Upper lobe of left lung (tissue), 6 donors: ENCODE measurements at regions not wholly inside any gene's neighbourhood (a gene's known extent, or its start where the extent isn't known, plus 50 kb on each side); places are given as distances from the start of the nearest gene placed in this dataset.
A peak's percentile ranks its signal among the peaks of the same experiment; 100 is the strongest.
"Not testable (repeated sequence)": the region's sequence is repeated elsewhere in the genome, so short reads cannot be mapped to it uniquely, and the experiment has no call there.

Experiments used
- ATAC-seq, 2 donors: fragments of 200-7000 bp; cut with Tn5 transposase; one replicate each; pipeline ENCODE4 v1.9.1; 2022; ENCODE audit warnings: mild to moderate bottlenecking in 2 of 2, moderate library complexity in 2 of 2; ENCODE audit not compliant: low FRiP score in 2 of 2
- DNase-seq, 2 donors: peaks; one replicate each; pipeline ENCODE4 v3.0.0-alpha.2; 2019 to 2020
- H3K27ac ChIP-seq, 4 donors: fragments of 200-600 bp; sonication (generic); one replicate each; pipeline ENCODE4 v1.5.1; 2016 to 2019
- H3K27me3 ChIP-seq, 4 donors: fragments of 200-600 bp; sonication (generic); one replicate each; pipeline ENCODE4 v1.5.1; 2017 to 2019
- H3K36me3 ChIP-seq, 4 donors: fragments of 200-600 bp; sonication (generic); one replicate each; pipeline ENCODE4 v1.5.1; 2016 to 2019
- H3K4me1 ChIP-seq, 4 donors: fragments of 200-600 bp; sonication (generic); one replicate each; pipeline ENCODE4 v1.5.1; 2018 to 2019
- H3K4me3 ChIP-seq, 4 donors: fragments of 200-600 bp; sonication (generic); one replicate each; pipeline ENCODE4 v1.5.1; 2017 to 2019; ENCODE audit warnings: mild to moderate bottlenecking in 2 of 4, moderate library complexity in 1 of 4
- H3K9me3 ChIP-seq, 4 donors: fragments of 200-600 bp; sonication (generic); one replicate each; pipeline ENCODE4 v1.5.1; 2018 to 2019
- EP300 ChIP-seq, 4 donors: sonication (generic); formaldehyde crosslinking; IDR thresholded peaks; one replicate each; pipeline ENCODE4 v1.5.1; 2017; ENCODE audit warnings: antibody characterized with exemption in 4 of 4, control low read depth in 2 of 4
- POLR2A ChIP-seq, 4 donors: fragments of 450-650 bp; IDR thresholded peaks; one replicate each; pipeline ENCODE4 v1.5.1; 2016 to 2017; ENCODE audit warnings: antibody characterized with exemption in 4 of 4, mild to moderate bottlenecking in 2 of 4
- POLR2AphosphoS5 ChIP-seq, 2 donors: sonication (generic); formaldehyde crosslinking; IDR thresholded peaks; one replicate each; pipeline ENCODE4 v1.5.1; 2017; ENCODE audit warnings: antibody characterized with exemption in 2 of 2
- WGBS, 2 donors: methylation state at CpG; one replicate each; pipeline ENCODE4 v1.1.5; 2017 to 2018; 5-methylcytosine and 5-hydroxymethylcytosine counted together
- TF ChIP-seq, protein P1 (sequence below), 6 experiments: fragments of 450-650 bp in 4 of 6; fragments of 200-600 bp in 2 of 6; sonication (generic) in 2 of 6; IDR thresholded peaks; one replicate each; pipeline ENCODE4 v1.5.1; 2016 to 2019; ENCODE audit warnings: antibody characterized with exemption in 6 of 6
- donor health status: DM: no; HTN: no; CAD: no; lungs with moderate emphysema.
- donor health status: DM: no; HTN: yes; CAD: no; lungs with severe emphysema.

- TF ChIP-seq POLR2A (IDR thresholded peaks at IDR 0.05) = no peak
- no peak for TF ChIP-seq EP300 (IDR thresholded peaks at IDR 0.05)
- TF ChIP-seq, protein P1, sequence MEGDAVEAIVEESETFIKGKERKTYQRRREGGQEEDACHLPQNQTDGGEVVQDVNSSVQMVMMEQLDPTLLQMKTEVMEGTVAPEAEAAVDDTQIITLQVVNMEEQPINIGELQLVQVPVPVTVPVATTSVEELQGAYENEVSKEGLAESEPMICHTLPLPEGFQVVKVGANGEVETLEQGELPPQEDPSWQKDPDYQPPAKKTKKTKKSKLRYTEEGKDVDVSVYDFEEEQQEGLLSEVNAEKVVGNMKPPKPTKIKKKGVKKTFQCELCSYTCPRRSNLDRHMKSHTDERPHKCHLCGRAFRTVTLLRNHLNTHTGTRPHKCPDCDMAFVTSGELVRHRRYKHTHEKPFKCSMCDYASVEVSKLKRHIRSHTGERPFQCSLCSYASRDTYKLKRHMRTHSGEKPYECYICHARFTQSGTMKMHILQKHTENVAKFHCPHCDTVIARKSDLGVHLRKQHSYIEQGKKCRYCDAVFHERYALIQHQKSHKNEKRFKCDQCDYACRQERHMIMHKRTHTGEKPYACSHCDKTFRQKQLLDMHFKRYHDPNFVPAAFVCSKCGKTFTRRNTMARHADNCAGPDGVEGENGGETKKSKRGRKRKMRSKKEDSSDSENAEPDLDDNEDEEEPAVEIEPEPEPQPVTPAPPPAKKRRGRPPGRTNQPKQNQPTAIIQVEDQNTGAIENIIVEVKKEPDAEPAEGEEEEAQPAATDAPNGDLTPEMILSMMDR (IDR thresholded peaks at IDR 0.05) = no peak
- no peak for TF ChIP-seq POLR2AphosphoS5 (IDR thresholded peaks at IDR 0.05)
- DNase-seq (no peak), ATAC-seq (no peak)
- H3K36me3 ChIP-seq = no peaks in the 10 kb centered on the region
- H3K4me3 ChIP-seq = no peak overlapping the region
- no peaks in the 10 kb centered on the region for H3K27me3 ChIP-seq
- 72 to 77% methylated on average over 8 of the region's 8 CpGs for WGBS, 2 donors
- no peaks in the 10 kb centered on the region for H3K9me3 ChIP-seq
- peaks cover 17 to 38% (median 26%) of the 10 kb centered on the region in 4 donors for H3K4me1 ChIP-seq
- peak overlapping the region in 1 of 4 donors; percentile 80 for H3K27ac ChIP-seq
These were observed 254.0 kb upstream of the TBL1XR1 start for GRCh38 chr3:177451301-177451750.

DNA sequence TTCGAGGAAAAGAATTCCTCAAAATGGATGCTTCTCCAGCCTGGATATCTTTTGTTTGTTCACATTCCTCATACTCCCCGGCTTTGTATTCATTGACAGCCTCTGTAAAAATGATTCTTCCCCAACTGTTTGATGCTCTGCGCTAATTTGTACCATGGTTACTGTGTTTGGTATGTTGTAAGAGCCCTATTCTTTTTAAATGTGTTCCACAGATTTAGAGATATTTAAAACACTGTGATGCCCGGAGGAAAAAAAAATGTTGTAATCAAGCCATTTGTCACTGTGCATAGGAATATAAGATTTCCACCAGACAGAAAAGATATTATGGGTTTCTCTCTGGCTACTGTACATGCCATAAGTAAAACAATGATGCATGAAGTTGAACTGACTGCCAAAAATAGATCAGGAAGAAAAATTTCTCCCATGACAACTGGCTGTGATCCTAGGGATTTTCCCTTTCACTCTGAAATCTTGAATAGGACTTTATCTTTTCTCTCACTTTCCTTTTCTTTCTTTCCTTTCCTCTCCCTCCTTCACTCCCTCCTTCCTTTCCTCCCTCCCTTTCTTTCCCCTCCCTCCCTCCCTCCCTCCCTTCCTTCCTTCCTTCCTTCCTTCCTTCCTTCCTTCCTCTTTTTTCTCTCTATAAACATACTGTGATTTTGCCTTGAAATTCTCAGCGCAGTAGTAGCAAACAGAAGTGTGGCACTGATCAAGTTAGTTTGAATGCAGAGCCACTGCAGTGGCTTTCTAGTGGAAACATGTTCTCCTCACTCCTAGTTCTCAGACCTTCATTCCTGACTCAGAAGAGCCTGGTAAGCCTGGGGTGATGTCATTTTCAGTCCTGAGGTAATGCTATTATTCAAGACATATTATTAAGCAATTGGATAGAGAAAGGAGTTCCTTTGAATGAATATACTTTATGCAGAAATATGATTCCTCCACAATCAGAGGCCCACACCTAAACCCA is 254.9 kb upstream of the TBL1XR1 start:
- Histone ChIP-seq H3K4me1 (peaks cover 14 to 36% (median 26%) of the 10 kb centered on the region in 4 donors), H3K9me3 (no peaks in the 10 kb centered on the region), H3K4me3 (no peak overlapping the region), H3K27ac (peak overlapping the region in 2 of 4 donors; percentile 24 to 48), H3K36me3 (no peaks in the 10 kb centered on the region), H3K27me3 (no peaks in the 10 kb centered on the region)
- WGBS, 2 donors = 46 to 53% methylated on average over 5 of the region's 5 CpGs
- peak in 1 of 2 donors; percentile 87 for ATAC-seq
- peak in 1 of 2 donors; percentile 39 for DNase-seq
- TF ChIP-seq EP300 (IDR thresholded peaks at IDR 0.05) = no peak
- no peak for TF ChIP-seq POLR2AphosphoS5 (IDR thresholded peaks at IDR 0.05)
- TF ChIP-seq POLR2A (IDR thresholded peaks at IDR 0.05) = no peak
- TF ChIP-seq, protein P1 (IDR thresholded peaks at IDR 0.05) = no peak

DNA sequence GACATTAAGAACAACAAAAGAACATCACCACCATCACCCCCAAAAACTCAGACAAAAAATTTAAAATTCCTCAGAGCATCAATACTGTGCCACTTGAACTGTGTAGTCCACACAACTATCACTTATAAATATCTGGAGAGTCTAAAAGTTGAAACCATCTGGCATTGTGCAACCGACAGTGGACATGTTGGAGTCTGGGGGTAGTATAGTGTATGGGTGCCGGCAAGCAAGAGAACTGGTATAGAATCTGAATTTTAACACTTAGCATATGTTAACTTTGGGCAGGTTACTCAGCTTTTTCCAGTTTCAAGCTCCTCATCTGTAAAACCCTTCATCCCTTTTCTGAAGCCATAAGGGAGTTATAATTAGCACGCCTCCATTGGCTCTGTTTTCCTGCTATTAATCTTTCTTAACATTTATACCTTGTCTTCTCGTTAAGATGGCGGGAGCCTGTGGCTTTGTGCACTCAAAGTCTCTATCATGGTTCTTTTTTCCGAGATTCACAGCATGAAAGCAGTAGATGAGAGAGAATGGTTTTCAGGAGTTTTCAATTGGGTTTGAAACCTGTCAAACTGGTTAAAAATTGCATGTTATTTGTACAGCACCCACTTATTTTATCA is 255.7 kb upstream of the TBL1XR1 start:
- H3K4me1 ChIP-seq = peaks cover 13 to 36% (median 23%) of the 10 kb centered on the region in 4 donors
- DNase-seq = no peak
- TF ChIP-seq, protein P1 (IDR thresholded peaks at IDR 0.05) = no peak
- TF ChIP-seq EP300 (IDR thresholded peaks at IDR 0.05) (no peak), POLR2A (IDR thresholded peaks at IDR 0.05) (no peak), POLR2AphosphoS5 (IDR thresholded peaks at IDR 0.05) (no peak)
- no peak overlapping the region for H3K4me3 ChIP-seq
- peak overlapping the region in 1 of 4 donors; percentile 24 for H3K27ac ChIP-seq
- WGBS, 2 donors = 84% methylated on average over 6 of the region's 6 CpGs
- ATAC-seq = peak in 1 of 2 donors; percentile 59
- H3K36me3 ChIP-seq = no peaks in the 10 kb centered on the region
- H3K27me3 ChIP-seq = no peaks in the 10 kb centered on the region
- peaks cover 0 to 7% (median 6%) of the 10 kb centered on the region in 4 donors for H3K9me3 ChIP-seq

DNA sequence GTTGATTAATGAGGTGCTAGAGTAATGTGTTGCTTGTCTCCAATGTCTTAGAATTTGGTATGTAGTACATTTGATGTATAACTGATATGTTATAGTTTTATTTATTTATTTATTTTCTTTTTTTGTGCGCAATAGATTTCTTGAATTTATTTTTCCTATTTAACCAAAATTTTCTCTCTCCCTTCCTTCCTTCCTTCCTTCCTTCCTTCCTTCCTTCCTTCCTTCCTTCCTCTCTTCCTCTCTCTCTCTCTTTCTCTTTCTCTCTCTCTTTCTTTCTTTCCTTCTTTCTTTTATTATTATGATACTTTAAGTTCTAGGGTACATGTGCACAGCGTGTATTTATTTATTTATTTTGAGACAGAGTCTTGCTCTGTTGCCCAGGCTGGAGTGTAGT is 256.2 kb upstream of the TBL1XR1 start:
- Histone ChIP-seq H3K4me1 (peaks cover 13 to 36% (median 21%) of the 10 kb centered on the region in 4 donors), H3K27ac (no peak overlapping the region), H3K27me3 (no peaks in the 10 kb centered on the region), H3K36me3 (no peaks in the 10 kb centered on the region), H3K9me3 (peaks cover 0 to 7% (median 6%) of the 10 kb centered on the region in 4 donors), H3K4me3 (no peak overlapping the region)
- ATAC-seq (no peak), DNase-seq (no peak)
- WGBS, 2 donors = 96 to 100% methylated on average over 2 of the region's 2 CpGs
- TF ChIP-seq, protein P1 (IDR thresholded peaks at IDR 0.05) = no peak
- no peak for TF ChIP-seq POLR2A (IDR thresholded peaks at IDR 0.05)
- TF ChIP-seq EP300 (IDR thresholded peaks at IDR 0.05) = no peak
- no peak for TF ChIP-seq POLR2AphosphoS5 (IDR thresholded peaks at IDR 0.05)

DNA sequence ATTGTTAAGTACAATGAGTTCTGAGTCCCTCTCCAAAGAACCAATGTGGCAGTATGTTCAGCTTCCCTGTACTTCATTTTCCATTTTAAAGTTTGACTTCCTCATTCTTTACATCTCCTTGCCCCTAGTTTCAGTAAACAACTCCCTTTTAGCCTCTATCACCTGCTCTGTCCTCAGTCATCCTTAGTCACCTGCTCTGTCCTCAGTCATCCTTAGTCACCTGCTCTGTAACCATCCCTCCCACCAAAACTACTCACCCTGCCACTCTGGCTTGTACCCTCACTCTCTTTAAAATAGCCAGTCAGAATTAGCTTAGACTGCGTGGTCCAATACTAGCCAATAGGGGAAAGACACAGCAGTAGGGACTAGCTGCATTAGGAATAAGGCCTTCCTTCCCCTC is 259.9 kb upstream of the TBL1XR1 start:
- DNase-seq = not testable (repeated sequence)

More for the DNA sequence above, 259.9 kb upstream of the TBL1XR1 start:
- ATAC-seq, H3K36me3 ChIP-seq, H3K27ac ChIP-seq, H3K9me3 ChIP-seq, H3K27me3 ChIP-seq, H3K4me3 ChIP-seq: not testable (repeated sequence)
- 96 to 100% methylated on average over 1 of the region's 1 CpG for WGBS, 2 donors
- peaks cover 0 to 14% (median 8%) of the 10 kb centered on the region in 4 donors for H3K4me1 ChIP-seq
